ENCODE measurements at regions not wholly inside any gene's neighbourhood (a gene's known extent, or its start where the extent isn't known, plus 50 kb on each side); places are given as distances from the start of the nearest gene placed in this dataset.

DNA sequence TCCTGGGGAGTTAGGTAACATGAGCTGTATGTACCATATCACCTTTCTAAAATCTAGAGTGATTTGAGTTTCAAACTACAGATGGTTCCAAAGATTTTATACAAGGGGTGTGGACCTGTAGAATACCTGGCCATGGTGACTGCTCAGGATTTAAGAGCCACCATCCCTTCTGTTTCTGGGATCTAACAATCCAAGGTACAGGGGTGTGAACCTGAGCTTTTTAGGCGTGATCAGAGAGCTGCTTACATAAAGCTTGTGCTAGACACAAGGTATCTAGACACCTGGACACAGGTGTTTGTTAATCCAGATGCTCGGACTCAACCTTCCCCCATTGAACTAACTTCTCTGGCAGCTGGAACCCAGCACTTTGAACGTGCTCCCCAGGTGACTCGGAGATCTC, 516.4 kb downstream of the RPS24 start:
- ATAC-seq, result no peak
- H3K27ac ChIP-seq, result no peak overlapping the region

GRCh38 chr10:78550716-78551115, 517.1 kb downstream of the RPS24 start:
- intact Hi-C loops (cut with DNase I; ENCODE audit: low total_unique reads), result no loop called here

More for the DNA sequence above, 516.4 kb downstream of the RPS24 start:
- no peak for DNase-seq
- Histone ChIP-seq H3K27me3 (no peaks in the 10 kb centered on the region), H3K9me3 (no peaks in the 10 kb centered on the region), H3K4me3 (no peak overlapping the region), H3K4me1 (peaks cover 3 to 4% of the 10 kb centered on the region in 2 donors), H3K36me3 (no peaks in the 10 kb centered on the region)
- no peak for TF ChIP-seq POLR2A (IDR thresholded peaks at IDR 0.05)
- TF ChIP-seq, protein P1, sequence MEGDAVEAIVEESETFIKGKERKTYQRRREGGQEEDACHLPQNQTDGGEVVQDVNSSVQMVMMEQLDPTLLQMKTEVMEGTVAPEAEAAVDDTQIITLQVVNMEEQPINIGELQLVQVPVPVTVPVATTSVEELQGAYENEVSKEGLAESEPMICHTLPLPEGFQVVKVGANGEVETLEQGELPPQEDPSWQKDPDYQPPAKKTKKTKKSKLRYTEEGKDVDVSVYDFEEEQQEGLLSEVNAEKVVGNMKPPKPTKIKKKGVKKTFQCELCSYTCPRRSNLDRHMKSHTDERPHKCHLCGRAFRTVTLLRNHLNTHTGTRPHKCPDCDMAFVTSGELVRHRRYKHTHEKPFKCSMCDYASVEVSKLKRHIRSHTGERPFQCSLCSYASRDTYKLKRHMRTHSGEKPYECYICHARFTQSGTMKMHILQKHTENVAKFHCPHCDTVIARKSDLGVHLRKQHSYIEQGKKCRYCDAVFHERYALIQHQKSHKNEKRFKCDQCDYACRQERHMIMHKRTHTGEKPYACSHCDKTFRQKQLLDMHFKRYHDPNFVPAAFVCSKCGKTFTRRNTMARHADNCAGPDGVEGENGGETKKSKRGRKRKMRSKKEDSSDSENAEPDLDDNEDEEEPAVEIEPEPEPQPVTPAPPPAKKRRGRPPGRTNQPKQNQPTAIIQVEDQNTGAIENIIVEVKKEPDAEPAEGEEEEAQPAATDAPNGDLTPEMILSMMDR (IDR thresholded peaks at IDR 0.05 in 4 of 5, conservative IDR thresholded peaks at IDR 0.05 in 1 of 5), result no peak
- in situ Hi-C loops (cut with MboI; ENCODE audit: low sequenced_read_pairs in 4 of 4) (no loop called here), intact Hi-C loops (cut with DNase I; ENCODE audit: low total_unique reads) (no loop called here)

DNA sequence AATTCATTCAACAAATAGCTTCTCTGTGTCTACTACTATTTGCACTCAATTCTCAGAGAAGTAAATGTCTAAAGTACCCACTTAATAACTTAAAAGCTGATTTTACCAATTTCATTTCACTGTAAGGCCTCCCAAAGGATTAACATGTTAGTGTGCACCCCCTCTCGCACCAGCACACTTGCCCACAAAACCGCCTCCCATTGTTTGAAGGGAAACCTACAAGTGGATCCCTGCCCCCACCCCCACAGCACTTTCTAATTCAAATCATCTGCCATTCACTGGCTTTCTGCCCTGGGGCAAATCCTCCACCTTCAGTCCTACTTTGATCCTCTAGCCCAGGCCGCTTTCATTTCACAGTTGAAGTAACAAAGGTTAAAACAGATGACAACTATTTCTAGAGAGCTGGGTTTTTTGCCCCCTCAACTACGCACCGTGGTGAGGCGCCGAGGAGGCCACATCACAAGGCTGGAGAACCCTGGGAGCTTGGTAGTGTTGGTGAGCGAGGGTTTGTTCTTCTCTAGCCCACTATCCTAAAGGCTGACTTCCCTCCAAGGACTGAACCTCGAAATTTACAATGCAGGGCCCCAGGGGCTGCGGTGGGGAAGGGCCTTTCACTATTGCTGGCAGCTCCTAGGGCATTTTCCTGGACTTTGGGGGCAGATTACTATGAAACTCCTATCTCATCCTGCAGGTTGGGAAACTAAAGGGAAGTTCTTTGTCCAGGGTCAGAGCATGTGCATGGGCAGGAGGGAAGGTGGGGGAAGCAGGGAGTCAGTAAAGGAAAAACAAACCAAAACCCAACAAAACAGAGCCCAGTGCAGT, 517.4 kb upstream of the ZMIZ1 start:
- peaks cover 3 to 4% of the 10 kb centered on the region in 2 donors for H3K4me1 ChIP-seq
- DNase-seq (no peak), ATAC-seq (no peak)
- TF ChIP-seq POLR2A (IDR thresholded peaks at IDR 0.05), result no peak
- TF ChIP-seq, protein P1 (IDR thresholded peaks at IDR 0.05 in 4 of 5, conservative IDR thresholded peaks at IDR 0.05 in 1 of 5), result no peak
- intact Hi-C loops (cut with DNase I; ENCODE audit: low total_unique reads), result no loop called here
- H3K9me3 ChIP-seq, result no peaks in the 10 kb centered on the region
- no peaks in the 10 kb centered on the region for H3K36me3 ChIP-seq
- in situ Hi-C loops (cut with MboI; ENCODE audit: low sequenced_read_pairs in 4 of 4), result no loop called here
- H3K4me3 ChIP-seq, result no peak overlapping the region
- no peaks in the 10 kb centered on the region for H3K27me3 ChIP-seq
- no peak overlapping the region for H3K27ac ChIP-seq

More at GRCh38 chr10:78550716-78551115, 517.1 kb downstream of the RPS24 start:
- no peaks in the 10 kb centered on the region for H3K27me3 ChIP-seq
- no peak for TF ChIP-seq POLR2A (IDR thresholded peaks at IDR 0.05)
- DNase-seq, result no peak
- H3K27ac ChIP-seq, result no peak overlapping the region
- no peak for ATAC-seq
- peaks cover 3 to 4% of the 10 kb centered on the region in 2 donors for H3K4me1 ChIP-seq
- in situ Hi-C loops (cut with MboI; ENCODE audit: low sequenced_read_pairs in 4 of 4), result no loop called here
- no peaks in the 10 kb centered on the region for H3K9me3 ChIP-seq
- no peak overlapping the region for H3K4me3 ChIP-seq
- no peaks in the 10 kb centered on the region for H3K36me3 ChIP-seq

DNA sequence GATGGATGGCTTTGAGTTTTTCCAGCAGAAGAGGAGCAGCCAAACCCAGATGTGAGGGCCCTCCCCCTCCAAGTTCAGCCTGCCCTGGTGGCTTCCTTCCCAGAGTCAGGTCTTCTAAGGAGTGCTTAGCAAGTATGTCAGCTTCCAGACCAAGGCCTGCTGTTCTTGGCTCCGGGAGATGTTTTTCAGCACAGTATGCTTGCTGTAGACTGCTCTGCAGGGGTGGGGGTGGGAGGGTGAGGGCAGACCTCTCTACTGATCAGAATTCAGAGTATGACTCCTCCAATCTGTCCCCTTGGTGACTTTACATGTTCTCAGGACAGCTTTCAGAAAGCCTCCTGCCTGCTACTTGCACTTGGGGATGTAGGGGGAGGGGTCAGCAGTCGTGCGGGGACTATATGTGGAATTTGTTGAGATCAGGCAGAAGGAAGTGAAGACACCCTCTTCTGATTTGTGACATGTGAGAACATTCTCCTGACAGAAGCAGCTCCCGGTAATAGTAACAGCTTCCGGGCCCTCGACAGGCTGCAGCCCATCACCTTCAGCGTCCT, 516.4 kb upstream of the ZMIZ1 start:
- H3K9me3 ChIP-seq, result no peaks in the 10 kb centered on the region
- peaks cover 3 to 4% of the 10 kb centered on the region in 2 donors for H3K4me1 ChIP-seq
- in situ Hi-C loops (cut with MboI; ENCODE audit: low sequenced_read_pairs in 4 of 4) (no loop called here), intact Hi-C loops (cut with DNase I; ENCODE audit: low total_unique reads) (no loop called here)
- TF ChIP-seq, protein P1 (IDR thresholded peaks at IDR 0.05 in 4 of 5, conservative IDR thresholded peaks at IDR 0.05 in 1 of 5), result no peak
- H3K36me3 ChIP-seq, result no peaks in the 10 kb centered on the region
- no peaks in the 10 kb centered on the region for H3K27me3 ChIP-seq
- H3K4me3 ChIP-seq, result no peak overlapping the region
- peak overlapping the region in 1 of 4 donors; percentile 13 for H3K27ac ChIP-seq
- peak; percentile 23 to 65 for DNase-seq
- ATAC-seq, result peak; percentile 58 to 70

GRCh38 chr10:78553792-78554191, 515.0 kb upstream of the ZMIZ1 start:
- H3K27me3 ChIP-seq, result no peaks in the 10 kb centered on the region
- H3K4me3 ChIP-seq, result no peak overlapping the region
- no peaks in the 10 kb centered on the region for H3K36me3 ChIP-seq
- no peak overlapping the region for H3K27ac ChIP-seq
- intact Hi-C loops (cut with DNase I; ENCODE audit: low total_unique reads), result no loop called here
- TF ChIP-seq, protein P1 (IDR thresholded peaks at IDR 0.05 in 4 of 5, conservative IDR thresholded peaks at IDR 0.05 in 1 of 5), result no peak
- no peak for TF ChIP-seq POLR2A (IDR thresholded peaks at IDR 0.05)
- ATAC-seq, result no peak
- peaks cover 5 to 8% of the 10 kb centered on the region in 2 donors for H3K4me1 ChIP-seq
- in situ Hi-C loops (cut with MboI; ENCODE audit: low sequenced_read_pairs in 4 of 4), result no loop called here
- H3K9me3 ChIP-seq, result no peaks in the 10 kb centered on the region
- no peak for DNase-seq

All from gastrocnemius medialis (tissue), 4 donors.